Panc1 (cell line): ENCODE measurements at regions not wholly inside any gene's neighbourhood (a gene's known extent, or its start where the extent isn't known, plus 50 kb on each side); places are given as distances from the start of the nearest gene placed in this dataset.

ENCODE experiments used
- ATAC-seq: fragments of 200-7000 bp; cut with Tn5 transposase; 2 replicates; pipeline ENCODE4 v1.9.1; 2020; ENCODE audit warnings: mild to moderate bottlenecking, moderate library complexity
- BruUV-seq: library from RNA; stranded (reverse); fragments of 400-500 nt; replicated peaks from 2 replicates; lab custom pipeline; 2021; lab: Mats Ljungman, UMichigan
- CTCF ChIA-PET: fragments of 300-600 bp; sonication (Branson Sonifier 250); formaldehyde crosslinking; loops from one replicate; lab custom pipeline; 2022; ENCODE audit warnings: antibody characterized with exemption; lab: Charles Lee
- POLR2A ChIA-PET: fragments of 300-600 bp; sonication (Branson Sonifier 250); formaldehyde crosslinking; loops from one replicate; lab custom pipeline; 2022; ENCODE audit warnings: antibody characterized with exemption; lab: Charles Lee
- DNase-seq: peaks from one replicate; pipeline ENCODE4 v3.0.0-alpha.2; 2010; ENCODE audit warnings: low read depth, low spot score
- H3K27ac ChIP-seq: 2 replicates; pipeline ENCODE4 v1.5.1; 2011; ENCODE audit warnings: mild to moderate bottlenecking, low read length, inconsistent platforms
- H3K27me3 ChIP-seq: fragments of 200-500 bp; sonication (Bioruptor generic); 2 replicates; pipeline ENCODE4 v1.6.0; 2014; ENCODE audit warnings: low read length, inconsistent platforms; ENCODE audit not compliant: control insufficient read depth, insufficient read depth
- H3K36me3 ChIP-seq: fragments of 200-500 bp; sonication (Bioruptor generic); 2 replicates; pipeline ENCODE4 v1.5.1; 2014; ENCODE audit warnings: inconsistent platforms, mild to moderate bottlenecking, low read length, moderate library complexity; ENCODE audit not compliant: control insufficient read depth, insufficient read depth
- H3K4me1 ChIP-seq: 2 replicates; pipeline ENCODE4 v1.5.1; 2011; ENCODE audit warnings: inconsistent platforms, mild to moderate bottlenecking, low read length, moderate library complexity; ENCODE audit not compliant: control insufficient read depth, insufficient read depth
- H3K4me3 ChIP-seq, 2 experiments: 2 replicates each; pipeline ENCODE4 v1.5.1; 2011 to 2012; ENCODE audit warnings: low read depth in 2 of 2, low read length in 2 of 2, mild to moderate bottlenecking in 2 of 2, inconsistent platforms in 1 of 2, moderate library complexity in 1 of 2
- H3K9me3 ChIP-seq: fragments of 200-500 bp; sonication (Bioruptor generic); 2 replicates; pipeline ENCODE4 v1.5.1; 2014; ENCODE audit warnings: low read depth, mild to moderate bottlenecking, inconsistent platforms, low read length, moderate library complexity; ENCODE audit not compliant: control insufficient read depth, insufficient read depth
- CTCF ChIP-seq: fragments of 450-650 bp; IDR thresholded peaks from 2 replicates; pipeline ENCODE4 v1.5.1; 2017; ENCODE audit warnings: mild to moderate bottlenecking
- POLR2AphosphoS5 ChIP-seq: IDR thresholded peaks from 2 replicates; pipeline ENCODE4 v1.6.1; 2012; ENCODE audit warnings: mild to moderate bottlenecking, low read depth, low read length, moderate library complexity
- REST ChIP-seq, 2 experiments: IDR thresholded peaks; 2 replicates each; pipeline ENCODE4 v1.6.1; 2011 to 2012; ENCODE audit warnings: low read depth in 2 of 2, control low read depth in 1 of 2, low read length in 1 of 2, mild to moderate bottlenecking in 1 of 2, moderate library complexity in 1 of 2; ENCODE audit not compliant: insufficient read depth in 1 of 2
- SIN3A ChIP-seq: IDR thresholded peaks from 2 replicates; pipeline ENCODE4 v1.6.1; 2012; ENCODE audit warnings: low read depth, mild to moderate bottlenecking, low read length, moderate library complexity, borderline replicate concordance; ENCODE audit not compliant: insufficient read depth
- TCF7L2 ChIP-seq: IDR thresholded peaks from 2 replicates; pipeline ENCODE4 v1.6.1; 2011; ENCODE audit warnings: mild to moderate bottlenecking, low read depth, low read length, inconsistent platforms
- in situ Hi-C: cut with HindIII; loops from 2 replicates; pipeline ENCODE4 v1.10.0; 2016; ENCODE audit warnings: low sequenced_read_pairs, low pct_unique_long_range_greater_than_20kb
- intact Hi-C: fragments of 100-400 bp; cut with micrococcal nuclease; formaldehyde crosslinking; loops from one replicate; pipeline ENCODE4 v1.10.0; 2022; ENCODE audit not compliant: unreplicated experiment

DNA sequence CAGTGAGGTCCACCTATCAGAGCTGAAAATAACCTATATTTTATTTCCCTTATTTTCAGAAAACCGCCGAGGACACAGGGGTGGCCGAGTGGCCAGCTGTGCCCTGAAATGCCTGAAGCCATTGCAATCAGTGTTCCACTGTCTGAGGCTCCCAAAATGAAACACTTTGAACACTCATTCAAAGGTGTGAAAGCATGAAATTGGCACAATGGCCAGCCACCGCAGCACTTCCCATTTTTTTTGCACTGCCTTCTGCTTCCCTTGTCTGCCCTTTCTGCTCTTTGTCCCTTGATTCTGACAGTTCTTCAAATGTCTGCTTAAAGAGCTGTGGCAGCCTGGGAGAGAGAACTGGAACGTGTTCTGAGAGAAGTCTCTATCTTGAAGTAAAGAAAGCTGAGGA is 1127.5 kb upstream of the CELF4 start:
- no peak overlapping the region for H3K4me3 ChIP-seq
- no peaks in the 10 kb centered on the region for H3K4me1 ChIP-seq
- H3K27me3 ChIP-seq: no peaks in the 10 kb centered on the region
- CTCF ChIA-PET: no interaction called here
- ATAC-seq: no peak
- POLR2A ChIA-PET: no interaction called here
- H3K9me3 ChIP-seq: no peaks in the 10 kb centered on the region
- TF ChIP-seq REST (IDR thresholded peaks at IDR 0.05; ENCODE audit: insufficient read depth in 1 of 2, low read depth in 2 of 2, low read length in 1 of 2): no peak
- no peak for TF ChIP-seq TCF7L2
- TF ChIP-seq SIN3A: no peak
- TF ChIP-seq CTCF: no peak
- no peak for TF ChIP-seq POLR2AphosphoS5
- BruUV-seq: no TSS peak
- in situ Hi-C loops (no loop called here), intact Hi-C loops (no loop called here)
- no peak overlapping the region for H3K27ac ChIP-seq
- H3K36me3 ChIP-seq: no peaks in the 10 kb centered on the region
- DNase-seq: no peak

GRCh38 chr18:38690626-38691025 is 1125.0 kb upstream of the CELF4 start:
- in situ Hi-C loops: no loop called here
- DNase-seq: no peak
- TF ChIP-seq POLR2AphosphoS5: no peak
- TF ChIP-seq REST (IDR thresholded peaks at IDR 0.05; ENCODE audit: insufficient read depth in 1 of 2, low read depth in 2 of 2, low read length in 1 of 2): no peak
- no peak for TF ChIP-seq SIN3A
- no peak for TF ChIP-seq CTCF
- TF ChIP-seq TCF7L2: no peak
- no peaks in the 10 kb centered on the region for H3K4me1 ChIP-seq
- intact Hi-C loops: no loop called here
- ChIA-PET POLR2A (no interaction called here), CTCF (no interaction called here)
- no peaks in the 10 kb centered on the region for H3K27me3 ChIP-seq
- no peak overlapping the region for H3K27ac ChIP-seq
- no peak overlapping the region for H3K4me3 ChIP-seq
- ATAC-seq: no peak
- BruUV-seq: no TSS peak
- H3K36me3 ChIP-seq: no peaks in the 10 kb centered on the region
- no peaks in the 10 kb centered on the region for H3K9me3 ChIP-seq
